ENCODE measurements at regions not wholly inside any gene's neighbourhood (a gene's known extent, or its start where the extent isn't known, plus 50 kb on each side); places are given as distances from the start of the nearest gene placed in this dataset.
A peak's percentile ranks its signal among the peaks of the same experiment; 100 is the strongest.

GRCh38 chr15:35663956-35664355, 118.0 kb upstream of the DPH6 start:
- DNase-seq, result no peak

- no peak for DNase-seq
Measured at GRCh38 chr15:35665896-35666536, 120.1 kb upstream of the DPH6 start.

GRCh38 chr15:35667908-35668307, 121.9 kb upstream of the DPH6 start:
- DNase-seq, result no peak

- no peak for DNase-seq
Measured at GRCh38 chr15:35669021-35669420, 123.1 kb upstream of the DPH6 start.

- no peak for DNase-seq
Measured at GRCh38 chr15:35669432-35670045, 123.6 kb upstream of the DPH6 start.

- DNase-seq, result no peak
Measured at GRCh38 chr15:35671197-35671596, 125.2 kb upstream of the DPH6 start.

- no peak for DNase-seq
Measured at GRCh38 chr15:35671981-35672380, 126.0 kb upstream of the DPH6 start.

- no peak for DNase-seq
Measured at GRCh38 chr15:35673093-35673684, 127.2 kb upstream of the DPH6 start.

GRCh38 chr15:35674873-35675781, 129.2 kb upstream of the DPH6 start:
- peak; percentile 34 for DNase-seq

- no peak for DNase-seq
Measured at GRCh38 chr15:35678774-35679173, 132.8 kb upstream of the DPH6 start.

- no peak for DNase-seq
Measured at GRCh38 chr15:35679186-35679585, 133.2 kb upstream of the DPH6 start.

- no peak for DNase-seq
Measured at GRCh38 chr15:35680951-35681350, 135.0 kb upstream of the DPH6 start.

- DNase-seq, result no peak
Measured at GRCh38 chr15:35686347-35686746, 140.4 kb upstream of the DPH6 start.

GRCh38 chr15:35689266-35689665, 143.3 kb upstream of the DPH6 start:
- DNase-seq, result no peak

- no peak for DNase-seq
Measured at GRCh38 chr15:35690089-35690488, 144.1 kb upstream of the DPH6 start.

- no peak for DNase-seq
Measured at GRCh38 chr15:35690698-35691116, 144.7 kb upstream of the DPH6 start.

GRCh38 chr15:35691173-35691761, 145.3 kb upstream of the DPH6 start:
- no peak for DNase-seq

- no peak for DNase-seq
Measured at GRCh38 chr15:35691891-35692867, 146.2 kb upstream of the DPH6 start.

GRCh38 chr15:35693286-35693685, 147.3 kb upstream of the DPH6 start:
- DNase-seq, result no peak

- no peak for DNase-seq
Measured at GRCh38 chr15:35693886-35694285, 147.9 kb upstream of the DPH6 start.

- DNase-seq, result no peak
Measured at GRCh38 chr15:35695003-35695402, 149.0 kb upstream of the DPH6 start.

GRCh38 chr15:35696767-35697231, 150.8 kb upstream of the DPH6 start:
- DNase-seq, result no peak

Data from NCI-H1105 treated with DMSO at 0.1 percent for 48 hours (cell line).